ENCODE measurements at regions not wholly inside any gene's neighbourhood (a gene's known extent, or its start where the extent isn't known, plus 50 kb on each side); places are given as distances from the start of the nearest gene placed in this dataset.

GRCh38 chr9:107699231-107699630, 209.7 kb upstream of the KLF4 start:
- TF ChIP-seq, protein P1, sequence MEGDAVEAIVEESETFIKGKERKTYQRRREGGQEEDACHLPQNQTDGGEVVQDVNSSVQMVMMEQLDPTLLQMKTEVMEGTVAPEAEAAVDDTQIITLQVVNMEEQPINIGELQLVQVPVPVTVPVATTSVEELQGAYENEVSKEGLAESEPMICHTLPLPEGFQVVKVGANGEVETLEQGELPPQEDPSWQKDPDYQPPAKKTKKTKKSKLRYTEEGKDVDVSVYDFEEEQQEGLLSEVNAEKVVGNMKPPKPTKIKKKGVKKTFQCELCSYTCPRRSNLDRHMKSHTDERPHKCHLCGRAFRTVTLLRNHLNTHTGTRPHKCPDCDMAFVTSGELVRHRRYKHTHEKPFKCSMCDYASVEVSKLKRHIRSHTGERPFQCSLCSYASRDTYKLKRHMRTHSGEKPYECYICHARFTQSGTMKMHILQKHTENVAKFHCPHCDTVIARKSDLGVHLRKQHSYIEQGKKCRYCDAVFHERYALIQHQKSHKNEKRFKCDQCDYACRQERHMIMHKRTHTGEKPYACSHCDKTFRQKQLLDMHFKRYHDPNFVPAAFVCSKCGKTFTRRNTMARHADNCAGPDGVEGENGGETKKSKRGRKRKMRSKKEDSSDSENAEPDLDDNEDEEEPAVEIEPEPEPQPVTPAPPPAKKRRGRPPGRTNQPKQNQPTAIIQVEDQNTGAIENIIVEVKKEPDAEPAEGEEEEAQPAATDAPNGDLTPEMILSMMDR (IDR thresholded peaks at IDR 0.05; ENCODE audit: low read depth, low read length, poor library complexity, severe bottlenecking), result no peak
- no peak for TF ChIP-seq EZH2phosphoT487 (IDR thresholded peaks at IDR 0.05; ENCODE audit: borderline replicate concordance, low read length)
